ENCODE measurements at regions not wholly inside any gene's neighbourhood (a gene's known extent, or its start where the extent isn't known, plus 50 kb on each side); places are given as distances from the start of the nearest gene placed in this dataset.

- TF ChIP-seq, protein P1, sequence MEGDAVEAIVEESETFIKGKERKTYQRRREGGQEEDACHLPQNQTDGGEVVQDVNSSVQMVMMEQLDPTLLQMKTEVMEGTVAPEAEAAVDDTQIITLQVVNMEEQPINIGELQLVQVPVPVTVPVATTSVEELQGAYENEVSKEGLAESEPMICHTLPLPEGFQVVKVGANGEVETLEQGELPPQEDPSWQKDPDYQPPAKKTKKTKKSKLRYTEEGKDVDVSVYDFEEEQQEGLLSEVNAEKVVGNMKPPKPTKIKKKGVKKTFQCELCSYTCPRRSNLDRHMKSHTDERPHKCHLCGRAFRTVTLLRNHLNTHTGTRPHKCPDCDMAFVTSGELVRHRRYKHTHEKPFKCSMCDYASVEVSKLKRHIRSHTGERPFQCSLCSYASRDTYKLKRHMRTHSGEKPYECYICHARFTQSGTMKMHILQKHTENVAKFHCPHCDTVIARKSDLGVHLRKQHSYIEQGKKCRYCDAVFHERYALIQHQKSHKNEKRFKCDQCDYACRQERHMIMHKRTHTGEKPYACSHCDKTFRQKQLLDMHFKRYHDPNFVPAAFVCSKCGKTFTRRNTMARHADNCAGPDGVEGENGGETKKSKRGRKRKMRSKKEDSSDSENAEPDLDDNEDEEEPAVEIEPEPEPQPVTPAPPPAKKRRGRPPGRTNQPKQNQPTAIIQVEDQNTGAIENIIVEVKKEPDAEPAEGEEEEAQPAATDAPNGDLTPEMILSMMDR (IDR thresholded peaks at IDR 0.05; ENCODE audit: poor library complexity), result no peak
- TF ChIP-seq EZH2 (IDR thresholded peaks at IDR 0.05; ENCODE audit: borderline replicate concordance), result no peak
- no peak for TF ChIP-seq EZH2phosphoT487 (IDR thresholded peaks at IDR 0.05; ENCODE audit: low read depth, severe bottlenecking, unreplicated experiment)
Measured at GRCh38 chr9:87243602-87244001, 254.1 kb upstream of the DAPK1 start.
